Natural killer cell (primary cell): ENCODE measurements at regions not wholly inside any gene's neighbourhood (a gene's known extent, or its start where the extent isn't known, plus 50 kb on each side); places are given as distances from the start of the nearest gene placed in this dataset.
"Not testable (repeated sequence)": the region's sequence is repeated elsewhere in the genome, so short reads cannot be mapped to it uniquely, and the experiment has no call there.

Experiments used
- ATAC-seq, 3 donors: fragments of 150-1000 bp in 2 of 3; fragments of 200-7000 bp in 1 of 3; cut with Tn5 transposase; 1 replicate in 1 of 3; 2 replicates in 2 of 3; pipeline ENCODE4 v1.10.0; 2021; ENCODE audit warnings: mild to moderate bottlenecking in 2 of 3, moderate library complexity in 2 of 3
- DNase-seq, 2 donors: peaks; one replicate each; pipeline versions ENCODE4 v3.0.0 to v3.0.0-alpha.2; 2013 to 2021; ENCODE audit warnings: mixed read lengths in 1 of 2
- H3K27ac ChIP-seq: one replicate; pipeline ENCODE4 v1.5.1; 2013; ENCODE audit warnings: mild to moderate bottlenecking, low read length
- H3K27me3 ChIP-seq: one replicate; pipeline ENCODE4 v1.6.1; 2013; ENCODE audit warnings: low read length; ENCODE audit not compliant: control insufficient read depth, insufficient read depth
- H3K36me3 ChIP-seq: one replicate; pipeline ENCODE4 v1.6.1; 2013; ENCODE audit warnings: low read length; ENCODE audit not compliant: control insufficient read depth, insufficient read depth
- H3K4me1 ChIP-seq: one replicate; pipeline ENCODE4 v1.6.1; 2013; ENCODE audit warnings: low read length; ENCODE audit not compliant: control insufficient read depth, insufficient read depth
- H3K4me3 ChIP-seq: one replicate; pipeline ENCODE4 v1.5.1; 2013; ENCODE audit warnings: low read length
- H3K9me3 ChIP-seq: one replicate; pipeline ENCODE4 v1.6.1; 2013; ENCODE audit warnings: low read length; ENCODE audit not compliant: control insufficient read depth, insufficient read depth
- H3K27ac Mint-ChIP-seq, 2 donors: one replicate each; pipeline ENCODE4 v1.8.0; 2022; ENCODE audit warnings: mild to moderate bottlenecking in 2 of 2, mixed read lengths in 2 of 2, moderate library complexity in 1 of 2
- H3K27me3 Mint-ChIP-seq, 2 donors: one replicate each; pipeline ENCODE4 v1.8.0; 2022; ENCODE audit warnings: low read depth in 2 of 2, mixed read lengths in 2 of 2
- H3K36me3 Mint-ChIP-seq: one replicate; pipeline ENCODE4 v1.8.0; 2022; ENCODE audit warnings: mixed read lengths
- H3K4me1 Mint-ChIP-seq, 2 donors: one replicate each; pipeline ENCODE4 v1.8.0; 2022; ENCODE audit warnings: mixed read lengths in 2 of 2
- H3K4me3 Mint-ChIP-seq: one replicate; pipeline ENCODE4 v1.8.0; 2022; ENCODE audit warnings: mild to moderate bottlenecking, moderate library complexity, mixed read lengths
- H3K9me3 Mint-ChIP-seq, 2 donors: one replicate each; pipeline ENCODE4 v1.8.0; 2022; ENCODE audit warnings: mixed read lengths in 2 of 2
- CTCF ChIP-seq: fragments of 200-600 bp; IDR thresholded peaks from one replicate; pipeline ENCODE4 v1.8.0; 2022; ENCODE audit warnings: antibody characterized with exemption
- WGBS: methylation state at CpG from one replicate; pipeline ENCODE4 v1.1.7; 2013; ENCODE audit warnings: missing lambda C conversion rate; ENCODE audit not compliant: insufficient coverage; 5-methylcytosine and 5-hydroxymethylcytosine counted together
- intact Hi-C: fragments of 100-400 bp; cut with micrococcal nuclease; formaldehyde crosslinking; loops from one replicate; pipeline ENCODE4 v1.14.2; 2022

- Mint-ChIP-seq H3K4me3 (no peak overlapping the region), H3K36me3 (no peaks in the 10 kb centered on the region), H3K4me1 (no peaks in the 10 kb centered on the region), H3K27ac (no peak overlapping the region), H3K9me3 (peaks cover 0 to 3% of the 10 kb centered on the region in 2 donors), H3K27me3 (no peaks in the 10 kb centered on the region)
- ATAC-seq (no peak), DNase-seq (no peak)
- intact Hi-C loops, result no loop called here
- WGBS, result no CpG with 5 or more reads among the region's 1 CpG
- H3K4me1 ChIP-seq, result no peaks in the 10 kb centered on the region
- H3K4me3 ChIP-seq, result no peak overlapping the region
- H3K36me3 ChIP-seq, result no peaks in the 10 kb centered on the region
- H3K27me3 ChIP-seq, result no peaks in the 10 kb centered on the region
- H3K27ac ChIP-seq, result no peak overlapping the region
- no peak for TF ChIP-seq CTCF
- no peaks in the 10 kb centered on the region for H3K9me3 ChIP-seq
These were observed 181.0 kb upstream of the GHR start for GRCh38 chr5:42242210-42242609.

GRCh38 chr5:42242881-42243485, 180.3 kb upstream of the GHR start:
- intact Hi-C loops, result no loop called here
- WGBS, result 68% methylated on average over 4 of the region's 5 CpGs

GRCh38 chr5:42252306-42252705, 170.9 kb upstream of the GHR start:
- no peaks in the 10 kb centered on the region for H3K36me3 ChIP-seq
- H3K36me3 Mint-ChIP-seq, result no peaks in the 10 kb centered on the region
- H3K4me1 Mint-ChIP-seq, result no peaks in the 10 kb centered on the region
- no peaks in the 10 kb centered on the region for H3K4me1 ChIP-seq
- no peak for TF ChIP-seq CTCF
- WGBS, result 92% methylated on average over 4 of the region's 5 CpGs
- intact Hi-C loops, result no loop called here
- peaks cover under 1 to 7% of the 10 kb centered on the region in 2 donors for H3K9me3 Mint-ChIP-seq
- no peak overlapping the region for H3K27ac ChIP-seq
- DNase-seq (no peak), ATAC-seq (no peak)
- H3K4me3 Mint-ChIP-seq, result no peak overlapping the region
- H3K9me3 ChIP-seq, result no peaks in the 10 kb centered on the region
- no peak overlapping the region for H3K4me3 ChIP-seq
- H3K27me3 ChIP-seq, result no peaks in the 10 kb centered on the region
- no peak overlapping the region for H3K27ac Mint-ChIP-seq
- no peaks in the 10 kb centered on the region for H3K27me3 Mint-ChIP-seq

More at GRCh38 chr5:42242881-42243485, 180.3 kb upstream of the GHR start:
- Histone ChIP-seq H3K9me3 (no peaks in the 10 kb centered on the region), H3K4me1 (no peaks in the 10 kb centered on the region), H3K4me3 (no peak overlapping the region), H3K27me3 (no peaks in the 10 kb centered on the region), H3K27ac (no peak overlapping the region), H3K36me3 (no peaks in the 10 kb centered on the region)
- Mint-ChIP-seq H3K27me3 (no peaks in the 10 kb centered on the region), H3K36me3 (no peaks in the 10 kb centered on the region), H3K4me3 (no peak overlapping the region), H3K27ac (no peak overlapping the region), H3K4me1 (no peaks in the 10 kb centered on the region), H3K9me3 (peaks cover 0 to 3% of the 10 kb centered on the region in 2 donors)
- no peak for TF ChIP-seq CTCF
- no peak for ATAC-seq
- no peak for DNase-seq

GRCh38 chr5:42259914-42260313, 163.3 kb upstream of the GHR start:
- H3K36me3 ChIP-seq, ATAC-seq, H3K4me1 ChIP-seq, H3K27ac ChIP-seq, H3K27me3 Mint-ChIP-seq, H3K36me3 Mint-ChIP-seq, H3K27ac Mint-ChIP-seq, H3K4me3 ChIP-seq, H3K4me1 Mint-ChIP-seq, DNase-seq, H3K9me3 ChIP-seq, intact Hi-C loops, H3K4me3 Mint-ChIP-seq, H3K27me3 ChIP-seq: not testable (repeated sequence)
- H3K9me3 Mint-ChIP-seq, result peaks cover 11 to 14% of the 10 kb centered on the region in 2 donors
- WGBS, result 94% methylated on average over 12 of the region's 12 CpGs
